Transverse colon (tissue), 4 donors: ENCODE measurements at regions not wholly inside any gene's neighbourhood (a gene's known extent, or its start where the extent isn't known, plus 50 kb on each side); places are given as distances from the start of the nearest gene placed in this dataset.

Experiments
- DNase-seq: peaks from one replicate; pipeline ENCODE4 v3.0.0-alpha.2; 2019
- H3K27ac ChIP-seq, 4 donors: fragments of 200-600 bp; sonication (generic); 2 replicates each; pipeline ENCODE4 v1.5.1; 2016 to 2018; ENCODE audit warnings: inconsistent platforms in 4 of 4
- H3K27me3 ChIP-seq: fragments of 200-600 bp; sonication (generic); 2 replicates; pipeline ENCODE4 v1.5.1; 2017; ENCODE audit warnings: inconsistent platforms
- H3K36me3 ChIP-seq, 4 donors: fragments of 200-600 bp; sonication (generic); 2 replicates each; pipeline ENCODE4 v1.5.1; 2017 to 2019; ENCODE audit warnings: inconsistent platforms in 4 of 4
- H3K4me1 ChIP-seq, 4 donors: fragments of 200-600 bp; sonication (generic); 2 replicates each; pipeline ENCODE4 v1.5.1; 2017 to 2020; ENCODE audit warnings: inconsistent platforms in 4 of 4
- H3K4me3 ChIP-seq, 4 donors: fragments of 200-600 bp; sonication (generic); 1 replicate in 1 of 4; 2 replicates in 3 of 4; pipeline versions ENCODE4 v1.5.1 to v1.6.1; 2017 to 2019; ENCODE audit warnings: inconsistent platforms in 4 of 4
- H3K9me3 ChIP-seq, 2 donors: fragments of 200-600 bp; sonication (generic); 2 replicates each; pipeline ENCODE4 v1.5.1; 2017 to 2019; ENCODE audit warnings: inconsistent platforms in 2 of 2
- EP300 ChIP-seq: sonication (generic); formaldehyde crosslinking; IDR thresholded peaks from one replicate; pipeline ENCODE4 v1.6.1; 2017; ENCODE audit warnings: antibody characterized with exemption, low read depth
- POLR2A ChIP-seq: fragments of 450-650 bp; IDR thresholded peaks from one replicate; pipeline ENCODE4 v1.6.1; 2016; ENCODE audit warnings: antibody characterized with exemption, mild to moderate bottlenecking, moderate library complexity
- POLR2AphosphoS5 ChIP-seq, 3 donors: sonication (generic); formaldehyde crosslinking; IDR thresholded peaks; one replicate each; pipeline ENCODE4 v1.6.1; 2016; ENCODE audit warnings: antibody characterized with exemption in 3 of 3
- WGBS, 2 donors: methylation state at CpG; one replicate each; pipeline ENCODE4 v1.1.5; 2018; ENCODE audit warnings: low coverage in 1 of 2; 5-methylcytosine and 5-hydroxymethylcytosine counted together
- in situ Hi-C, 4 donors: fragments of 200-750 bp; cut with MboI; loops; one replicate each; pipeline versions ENCODE4 v1.15.0 to v1.15.1; 2017; ENCODE audit warnings: low sequenced_read_pairs in 3 of 4, low pct_ligation_motif_present in 1 of 4, low pct_unique_long_range_greater_than_20kb in 1 of 4
- intact Hi-C: fragments of 100-400 bp; cut with DNase I; formaldehyde crosslinking; loops from one replicate; pipeline ENCODE4 v1.15.1; 2023; ENCODE audit warnings: low total_unique reads
- TF ChIP-seq, protein P1 (sequence below), 5 experiments: fragments of 200-600 bp in 3 of 5; fragments of 450-650 bp in 2 of 5; sonication (generic) in 3 of 5; IDR thresholded peaks; 1 replicate in 2 of 5; 2 replicates in 3 of 5; pipeline ENCODE4 v1.5.1; 2016 to 2017; ENCODE audit warnings: antibody characterized with exemption in 5 of 5, inconsistent platforms in 3 of 5, mild to moderate bottlenecking in 2 of 5, moderate library complexity in 1 of 5

DNA sequence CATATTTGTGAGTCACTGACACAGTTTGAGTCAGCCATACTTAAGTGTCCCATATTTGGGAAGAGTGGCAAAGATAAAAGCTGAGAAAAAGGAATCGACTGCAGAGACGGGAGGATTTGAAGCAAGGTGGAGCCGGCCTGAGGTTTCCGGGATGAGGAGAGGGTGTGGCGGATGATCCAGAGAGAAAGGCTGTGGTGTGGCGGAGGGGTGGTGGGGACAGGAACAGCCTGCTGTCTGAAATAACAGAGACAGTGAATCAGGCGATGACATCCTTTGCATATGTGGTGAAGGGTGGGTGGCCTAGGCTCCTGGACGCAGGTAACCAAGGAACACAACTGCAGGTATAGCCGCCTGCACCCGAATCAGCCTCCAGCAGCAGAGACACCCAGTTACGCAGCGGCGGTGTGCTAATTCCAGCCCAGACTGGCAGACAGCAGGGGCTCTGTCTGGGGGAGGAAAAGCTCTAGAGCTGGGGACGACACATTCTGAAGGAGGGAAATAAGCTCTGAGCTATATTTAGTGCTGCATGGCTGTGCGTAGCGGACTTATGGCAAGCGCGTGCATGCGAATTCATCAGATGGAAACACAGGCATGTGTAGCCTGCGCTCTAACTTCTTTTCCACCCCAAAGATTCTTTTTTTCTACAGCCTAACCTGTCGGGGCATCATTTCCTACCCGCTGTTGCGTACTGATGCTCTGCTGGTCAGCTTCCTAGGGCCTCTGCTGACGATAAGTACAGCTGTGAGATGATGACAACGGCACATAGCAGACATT is 62.7 kb upstream of the BARX2 start:
- DNase-seq = no peak
- Histone ChIP-seq H3K27me3 (no peaks in the 10 kb centered on the region), H3K4me3 (no peak overlapping the region), H3K27ac (no peak overlapping the region), H3K4me1 (peaks cover 7 to 33% (median 16%) of the 10 kb centered on the region in 4 donors), H3K36me3 (no peaks in the 10 kb centered on the region), H3K9me3 (no peaks in the 10 kb centered on the region)
- WGBS, 2 donors = 87 to 88% methylated on average over 5 to 25 of the region's 25 CpGs
- intact Hi-C loops = loop anchor here (2.0 kb wide), 1 partner anchor 26 kb away; no protein-coding TSS in a partner anchor
- TF ChIP-seq POLR2AphosphoS5 (IDR thresholded peaks at IDR 0.05) (no peak), EP300 (no peak), POLR2A (no peak)
- TF ChIP-seq, protein P1, sequence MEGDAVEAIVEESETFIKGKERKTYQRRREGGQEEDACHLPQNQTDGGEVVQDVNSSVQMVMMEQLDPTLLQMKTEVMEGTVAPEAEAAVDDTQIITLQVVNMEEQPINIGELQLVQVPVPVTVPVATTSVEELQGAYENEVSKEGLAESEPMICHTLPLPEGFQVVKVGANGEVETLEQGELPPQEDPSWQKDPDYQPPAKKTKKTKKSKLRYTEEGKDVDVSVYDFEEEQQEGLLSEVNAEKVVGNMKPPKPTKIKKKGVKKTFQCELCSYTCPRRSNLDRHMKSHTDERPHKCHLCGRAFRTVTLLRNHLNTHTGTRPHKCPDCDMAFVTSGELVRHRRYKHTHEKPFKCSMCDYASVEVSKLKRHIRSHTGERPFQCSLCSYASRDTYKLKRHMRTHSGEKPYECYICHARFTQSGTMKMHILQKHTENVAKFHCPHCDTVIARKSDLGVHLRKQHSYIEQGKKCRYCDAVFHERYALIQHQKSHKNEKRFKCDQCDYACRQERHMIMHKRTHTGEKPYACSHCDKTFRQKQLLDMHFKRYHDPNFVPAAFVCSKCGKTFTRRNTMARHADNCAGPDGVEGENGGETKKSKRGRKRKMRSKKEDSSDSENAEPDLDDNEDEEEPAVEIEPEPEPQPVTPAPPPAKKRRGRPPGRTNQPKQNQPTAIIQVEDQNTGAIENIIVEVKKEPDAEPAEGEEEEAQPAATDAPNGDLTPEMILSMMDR (IDR thresholded peaks at IDR 0.05) = no peak
- in situ Hi-C loops = no loop called here

DNA sequence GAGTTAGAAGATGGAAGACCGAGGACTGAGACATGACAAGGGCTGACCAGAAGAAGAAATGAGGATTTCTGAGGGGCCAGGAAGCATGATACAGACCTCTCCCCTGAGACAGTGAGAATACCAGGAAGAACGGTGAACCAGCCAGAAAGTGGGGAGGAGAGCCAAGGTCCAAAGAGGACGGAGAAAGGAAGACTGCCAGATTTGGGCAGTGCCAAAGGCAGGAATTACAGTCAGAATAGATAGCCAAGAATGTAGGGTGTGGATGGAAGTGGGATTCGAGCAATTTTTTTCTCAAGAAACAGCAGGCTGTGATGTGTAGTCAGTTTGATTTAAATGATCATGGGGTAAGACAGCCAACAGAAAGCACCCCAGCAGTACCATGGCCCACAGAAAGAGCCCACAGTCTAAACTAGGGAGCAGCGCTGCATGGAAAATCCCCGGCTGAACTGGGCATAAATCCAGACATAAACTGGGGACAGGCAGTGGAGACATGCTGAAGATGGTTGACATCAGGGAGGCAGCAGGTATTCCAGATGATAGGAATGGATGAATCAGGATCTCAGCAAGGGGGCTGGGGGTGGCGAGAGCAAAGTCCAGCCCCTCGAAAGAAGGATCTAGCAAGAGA is 67.3 kb upstream of the BARX2 start:
- WGBS, 2 donors = 46 to 62% methylated on average over 6 to 8 of the region's 8 CpGs
- H3K27ac ChIP-seq = no peak overlapping the region
- in situ Hi-C loops (no loop called here), intact Hi-C loops (no loop called here)
- no peak overlapping the region for H3K4me3 ChIP-seq
- H3K4me1 ChIP-seq = no peaks in the 10 kb centered on the region
- no peaks in the 10 kb centered on the region for H3K9me3 ChIP-seq
- H3K36me3 ChIP-seq = no peaks in the 10 kb centered on the region
- TF ChIP-seq POLR2AphosphoS5 (IDR thresholded peaks at IDR 0.05) (no peak), POLR2A (no peak), EP300 (no peak)
- TF ChIP-seq, protein P1 (IDR thresholded peaks at IDR 0.05) = no peak
- no peak for DNase-seq
- H3K27me3 ChIP-seq = no peaks in the 10 kb centered on the region

DNA sequence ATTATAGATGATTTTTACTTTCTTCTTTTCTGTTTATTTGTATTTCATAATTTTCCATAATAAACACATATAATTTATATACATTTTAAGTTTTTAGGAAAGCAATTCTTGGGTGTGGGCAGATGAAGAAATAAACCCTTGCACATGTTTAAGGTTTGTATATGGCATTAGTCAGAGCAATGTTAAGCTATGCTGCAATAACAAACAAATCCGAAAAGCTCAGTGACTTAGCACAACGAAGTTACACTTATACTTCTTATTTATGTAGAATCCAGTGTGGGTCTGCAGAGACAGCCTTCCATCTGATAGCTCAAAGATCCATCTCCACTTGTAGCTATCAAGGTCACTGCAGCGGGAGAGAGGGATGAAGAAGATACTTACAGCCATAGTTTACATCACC is 68.5 kb upstream of the BARX2 start:
- in situ Hi-C loops (no loop called here), intact Hi-C loops (no loop called here)
- Histone ChIP-seq H3K27me3 (no peaks in the 10 kb centered on the region), H3K4me3 (no peak overlapping the region), H3K4me1 (no peaks in the 10 kb centered on the region), H3K9me3 (no peaks in the 10 kb centered on the region), H3K36me3 (no peaks in the 10 kb centered on the region), H3K27ac (no peak overlapping the region)
- TF ChIP-seq POLR2A (no peak), POLR2AphosphoS5 (IDR thresholded peaks at IDR 0.05) (no peak)
- WGBS, 2 donors = 79 to 92% methylated on average over 3 of the region's 3 CpGs
- DNase-seq = no peak

DNA sequence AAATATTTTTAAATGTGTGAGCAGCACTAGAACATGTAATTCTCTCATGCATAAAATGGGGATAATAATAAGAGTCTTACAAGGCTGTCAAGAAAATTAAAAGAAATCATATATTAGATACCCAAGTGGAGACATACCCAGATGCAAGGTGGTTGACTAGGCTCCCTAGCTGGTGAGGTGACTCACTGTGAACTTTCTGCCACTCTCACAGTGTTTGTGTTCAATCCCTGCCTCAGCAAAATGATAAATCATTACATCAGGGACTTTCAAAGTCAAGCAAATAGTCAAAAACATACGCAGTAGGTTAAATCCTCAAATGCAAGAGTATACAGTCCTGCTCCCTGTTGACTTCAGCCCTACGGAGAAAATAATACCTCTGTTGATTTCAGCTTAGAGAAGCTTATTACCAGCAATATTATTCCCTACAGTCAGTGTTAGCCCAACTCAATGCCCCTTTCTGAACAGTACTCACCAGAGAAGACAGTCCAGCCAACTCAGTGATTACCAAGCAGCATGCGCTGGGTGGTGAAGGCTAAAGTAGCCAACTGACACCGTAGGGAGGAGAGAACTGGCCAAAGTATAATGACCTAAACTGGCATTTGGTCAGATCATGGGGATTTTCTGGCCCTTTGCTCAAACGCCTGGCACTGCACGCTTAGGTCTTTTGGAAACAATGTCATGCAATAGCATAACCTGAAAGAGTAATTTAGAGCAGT is 73.1 kb upstream of the BARX2 start:
- no peaks in the 10 kb centered on the region for H3K36me3 ChIP-seq
- no peak overlapping the region for H3K4me3 ChIP-seq
- no peaks in the 10 kb centered on the region for H3K27me3 ChIP-seq
- H3K9me3 ChIP-seq = no peaks in the 10 kb centered on the region
- TF ChIP-seq POLR2AphosphoS5 (IDR thresholded peaks at IDR 0.05) (no peak), EP300 (no peak), POLR2A (no peak)
- TF ChIP-seq, protein P1 (IDR thresholded peaks at IDR 0.05) = no peak
- 86 to 94% methylated on average over 3 to 6 of the region's 6 CpGs for WGBS, 2 donors
- no peak for DNase-seq
- H3K4me1 ChIP-seq = no peaks in the 10 kb centered on the region
- intact Hi-C loops = no loop called here
- H3K27ac ChIP-seq = no peak overlapping the region
- in situ Hi-C loops = no loop called here
